ENCODE measurements at regions not wholly inside any gene's neighbourhood (a gene's known extent, or its start where the extent isn't known, plus 50 kb on each side); places are given as distances from the start of the nearest gene placed in this dataset.

DNA sequence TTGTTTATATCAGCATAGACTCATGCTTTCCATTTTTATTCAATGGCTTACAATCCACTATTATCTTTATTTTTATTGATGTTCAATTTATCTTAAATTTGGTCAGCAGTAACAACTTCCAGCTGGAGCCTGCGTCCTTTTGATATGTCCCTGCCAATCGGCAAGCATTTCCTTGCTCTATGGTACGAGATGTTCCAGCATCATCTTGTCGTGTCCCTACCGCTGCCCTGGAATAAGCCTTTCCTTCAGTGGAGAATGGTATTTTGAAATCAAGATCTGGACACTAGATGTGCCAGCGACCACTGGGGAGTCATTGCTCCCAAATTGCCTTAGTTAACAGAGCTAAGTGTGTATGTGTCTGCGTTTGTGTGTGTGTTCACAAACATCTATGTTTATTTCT is 151.6 kb upstream of the RGMB start:
- no peak overlapping the region for H3K4me3 ChIP-seq (replicated peaks in 1 of 3)
- H3K36me3 ChIP-seq = no peaks in the 10 kb centered on the region
- no peak overlapping the region for H3K27ac ChIP-seq
- H3K4me1 ChIP-seq = no peaks in the 10 kb centered on the region
- H3K27me3 ChIP-seq = no peaks in the 10 kb centered on the region
- intact Hi-C loops (cut with DNase I) = no loop called here
- TF ChIP-seq, protein P1, sequence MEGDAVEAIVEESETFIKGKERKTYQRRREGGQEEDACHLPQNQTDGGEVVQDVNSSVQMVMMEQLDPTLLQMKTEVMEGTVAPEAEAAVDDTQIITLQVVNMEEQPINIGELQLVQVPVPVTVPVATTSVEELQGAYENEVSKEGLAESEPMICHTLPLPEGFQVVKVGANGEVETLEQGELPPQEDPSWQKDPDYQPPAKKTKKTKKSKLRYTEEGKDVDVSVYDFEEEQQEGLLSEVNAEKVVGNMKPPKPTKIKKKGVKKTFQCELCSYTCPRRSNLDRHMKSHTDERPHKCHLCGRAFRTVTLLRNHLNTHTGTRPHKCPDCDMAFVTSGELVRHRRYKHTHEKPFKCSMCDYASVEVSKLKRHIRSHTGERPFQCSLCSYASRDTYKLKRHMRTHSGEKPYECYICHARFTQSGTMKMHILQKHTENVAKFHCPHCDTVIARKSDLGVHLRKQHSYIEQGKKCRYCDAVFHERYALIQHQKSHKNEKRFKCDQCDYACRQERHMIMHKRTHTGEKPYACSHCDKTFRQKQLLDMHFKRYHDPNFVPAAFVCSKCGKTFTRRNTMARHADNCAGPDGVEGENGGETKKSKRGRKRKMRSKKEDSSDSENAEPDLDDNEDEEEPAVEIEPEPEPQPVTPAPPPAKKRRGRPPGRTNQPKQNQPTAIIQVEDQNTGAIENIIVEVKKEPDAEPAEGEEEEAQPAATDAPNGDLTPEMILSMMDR (IDR thresholded peaks at IDR 0.05) = no peak
- TF ChIP-seq POLR2A (IDR thresholded peaks at IDR 0.05) = no peak
- 87 to 92% methylated on average over 7 of the region's 7 CpGs for WGBS, 2 donors
- H3K9me3 ChIP-seq = no peaks in the 10 kb centered on the region
- DNase-seq = no peak

DNA sequence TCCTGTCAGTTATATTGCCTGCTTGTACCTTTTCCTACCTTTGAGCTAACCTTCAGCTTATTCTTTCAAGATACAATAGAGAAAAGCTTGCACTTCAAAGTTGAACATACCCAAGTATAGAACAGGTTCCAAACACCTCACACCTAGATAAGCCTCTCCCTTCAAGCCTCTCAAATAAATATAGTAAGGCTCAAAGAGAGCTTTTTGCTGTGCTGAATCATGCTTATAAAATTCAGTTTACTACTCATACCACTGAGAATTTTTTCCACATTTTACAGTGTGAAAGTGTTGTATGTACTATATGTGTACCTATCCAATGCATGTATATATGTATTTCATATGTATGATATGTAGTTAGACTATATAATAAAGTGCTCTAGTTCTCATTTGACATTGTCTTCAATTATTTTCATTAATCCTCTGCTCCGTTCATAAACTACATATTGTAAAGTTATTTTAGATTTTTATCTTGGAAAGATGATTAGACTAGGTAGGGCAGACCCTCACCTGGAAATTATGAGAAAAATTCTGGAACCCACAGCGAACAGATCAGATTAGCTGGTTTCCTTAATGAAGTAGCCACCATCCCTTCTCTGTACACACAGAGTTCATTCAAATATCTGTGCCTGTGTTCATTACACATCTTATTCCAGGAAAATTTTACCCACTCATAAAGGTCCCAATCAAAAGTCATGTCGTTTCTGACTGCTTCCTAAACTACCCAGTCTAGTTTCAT is 149.2 kb upstream of the RGMB start:
- H3K27ac ChIP-seq = no peak overlapping the region
- 79 to 82% methylated on average over 3 of the region's 3 CpGs for WGBS, 2 donors
- no peaks in the 10 kb centered on the region for H3K27me3 ChIP-seq
- no peak for DNase-seq
- no peaks in the 10 kb centered on the region for H3K4me1 ChIP-seq
- no peak for TF ChIP-seq POLR2A (IDR thresholded peaks at IDR 0.05)
- TF ChIP-seq, protein P1 (IDR thresholded peaks at IDR 0.05) = no peak
- intact Hi-C loops (cut with DNase I) = no loop called here
- H3K36me3 ChIP-seq = no peaks in the 10 kb centered on the region
- no peaks in the 10 kb centered on the region for H3K9me3 ChIP-seq
- H3K4me3 ChIP-seq (replicated peaks in 1 of 3) = no peak overlapping the region

DNA sequence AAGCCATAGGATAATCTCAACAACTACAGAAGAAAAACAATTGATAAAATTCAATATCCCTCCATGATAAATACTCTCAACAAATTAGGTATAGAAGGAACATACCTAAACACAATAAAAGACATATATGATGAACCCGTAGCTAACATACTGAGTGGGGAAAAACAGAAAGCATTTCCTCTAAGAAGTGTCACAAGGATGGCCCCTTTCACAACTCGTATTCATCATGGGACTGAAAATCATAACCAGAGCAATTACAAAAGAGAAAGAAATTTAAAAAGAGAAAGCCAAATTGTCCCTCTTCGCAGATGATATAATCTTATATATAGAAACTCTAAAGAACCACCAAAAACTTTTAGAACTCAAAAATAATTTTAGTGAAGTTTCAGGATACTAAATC is 146.3 kb upstream of the RGMB start:
- Histone ChIP-seq H3K4me1 (no peaks in the 10 kb centered on the region), H3K27ac (no peak overlapping the region), H3K4me3 (replicated peaks in 1 of 3) (no peak overlapping the region), H3K27me3 (no peaks in the 10 kb centered on the region), H3K36me3 (no peaks in the 10 kb centered on the region), H3K9me3 (no peaks in the 10 kb centered on the region)
- intact Hi-C loops (cut with DNase I) = no loop called here
- WGBS, 2 donors = 87 to 90% methylated on average over 3 of the region's 3 CpGs
- no peak for TF ChIP-seq POLR2A (IDR thresholded peaks at IDR 0.05)
- TF ChIP-seq, protein P1 (IDR thresholded peaks at IDR 0.05) = no peak
- DNase-seq = no peak

DNA sequence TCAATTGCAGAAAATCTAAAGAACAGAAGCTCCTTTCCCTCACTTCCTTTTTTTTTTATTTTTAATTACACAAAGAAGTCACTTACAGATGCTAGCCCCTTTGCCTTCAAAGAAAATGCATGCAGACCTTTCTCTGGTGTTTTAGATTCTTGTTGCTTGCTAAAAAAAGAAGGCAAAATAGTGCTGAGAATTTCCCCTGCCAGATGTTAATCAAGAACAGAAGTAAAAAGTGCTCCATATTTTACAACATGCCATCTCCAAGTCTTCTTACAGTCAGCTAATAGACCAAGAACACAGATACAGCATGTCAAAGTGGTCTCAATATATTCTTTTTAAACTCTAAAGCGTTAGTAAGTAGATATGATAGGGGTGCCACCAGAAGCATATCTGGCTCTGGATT is 142.8 kb upstream of the RGMB start:
- Histone ChIP-seq H3K4me1 (no peaks in the 10 kb centered on the region), H3K27ac (no peak overlapping the region), H3K36me3 (no peaks in the 10 kb centered on the region), H3K4me3 (replicated peaks in 1 of 3) (no peak overlapping the region), H3K27me3 (no peaks in the 10 kb centered on the region), H3K9me3 (no peaks in the 10 kb centered on the region)
- WGBS, 2 donors = 85 to 88% methylated on average over 1 of the region's 1 CpG
- intact Hi-C loops (cut with DNase I) = no loop called here
- no peak for DNase-seq
- TF ChIP-seq, protein P1 (IDR thresholded peaks at IDR 0.05) = no peak
- no peak for TF ChIP-seq POLR2A (IDR thresholded peaks at IDR 0.05)

DNA sequence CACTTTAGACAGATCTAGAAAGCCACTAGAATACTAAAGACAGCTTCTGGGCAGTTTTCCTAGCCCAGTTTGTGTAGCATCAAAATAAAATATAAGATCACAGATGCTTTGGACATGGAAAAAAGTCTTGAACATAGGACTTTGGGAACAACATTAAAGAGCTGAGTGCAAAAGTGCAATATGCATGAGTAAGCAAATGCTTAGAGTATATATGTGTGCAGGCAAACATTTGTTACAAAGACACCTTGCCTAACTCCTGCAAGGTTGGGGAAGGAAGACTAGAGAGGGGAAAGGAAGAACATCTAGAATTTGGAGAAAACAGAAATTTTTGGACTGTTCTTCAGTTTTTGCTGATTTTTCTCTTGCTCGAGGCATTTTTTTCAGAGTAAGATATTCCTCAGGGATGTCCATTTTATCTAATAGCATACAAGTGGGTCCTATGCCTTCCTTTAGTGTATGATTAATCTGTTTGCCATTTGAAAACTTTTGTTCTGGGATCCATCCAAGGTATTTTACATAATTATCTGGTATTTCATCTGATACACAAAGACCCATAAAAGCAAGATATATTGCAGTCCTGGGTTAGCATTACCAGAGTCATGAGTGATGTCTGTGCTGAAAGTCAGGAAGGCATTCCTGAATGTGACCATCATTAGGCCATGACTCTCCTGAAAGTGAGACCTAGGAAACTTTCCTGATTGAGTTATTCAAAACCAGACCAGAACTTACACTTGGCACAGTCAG is 142.0 kb upstream of the RGMB start:
- TF ChIP-seq, protein P1 (IDR thresholded peaks at IDR 0.05) = no peak
- no peak for TF ChIP-seq POLR2A (IDR thresholded peaks at IDR 0.05)
- H3K9me3 ChIP-seq = no peaks in the 10 kb centered on the region
- DNase-seq = no peak
- no peak overlapping the region for H3K27ac ChIP-seq
- intact Hi-C loops (cut with DNase I) = no loop called here
- WGBS, 2 donors = 87% methylated on average over 1 of the region's 1 CpG
- H3K27me3 ChIP-seq = no peaks in the 10 kb centered on the region
- no peaks in the 10 kb centered on the region for H3K36me3 ChIP-seq
- H3K4me3 ChIP-seq (replicated peaks in 1 of 3) = no peak overlapping the region
- H3K4me1 ChIP-seq = no peaks in the 10 kb centered on the region
